ENCODE measurements at regions not wholly inside any gene's neighbourhood (a gene's known extent, or its start where the extent isn't known, plus 50 kb on each side); places are given as distances from the start of the nearest gene placed in this dataset.

- Histone ChIP-seq H3K36me3 (no peaks in the 10 kb centered on the region), H3K9me3 (no peaks in the 10 kb centered on the region), H3K27me3 (no peaks in the 10 kb centered on the region), H3K4me1 (no peaks in the 10 kb centered on the region), H3K27ac (replicated peaks in 1 of 4) (no peak overlapping the region), H3K4me3 (no peak overlapping the region)
- TF ChIP-seq POLR2A (IDR thresholded peaks at IDR 0.05; ENCODE audit: low read depth) (no peak), POLR2AphosphoS5 (IDR thresholded peaks at IDR 0.05) (no peak)
- TF ChIP-seq, protein P1, sequence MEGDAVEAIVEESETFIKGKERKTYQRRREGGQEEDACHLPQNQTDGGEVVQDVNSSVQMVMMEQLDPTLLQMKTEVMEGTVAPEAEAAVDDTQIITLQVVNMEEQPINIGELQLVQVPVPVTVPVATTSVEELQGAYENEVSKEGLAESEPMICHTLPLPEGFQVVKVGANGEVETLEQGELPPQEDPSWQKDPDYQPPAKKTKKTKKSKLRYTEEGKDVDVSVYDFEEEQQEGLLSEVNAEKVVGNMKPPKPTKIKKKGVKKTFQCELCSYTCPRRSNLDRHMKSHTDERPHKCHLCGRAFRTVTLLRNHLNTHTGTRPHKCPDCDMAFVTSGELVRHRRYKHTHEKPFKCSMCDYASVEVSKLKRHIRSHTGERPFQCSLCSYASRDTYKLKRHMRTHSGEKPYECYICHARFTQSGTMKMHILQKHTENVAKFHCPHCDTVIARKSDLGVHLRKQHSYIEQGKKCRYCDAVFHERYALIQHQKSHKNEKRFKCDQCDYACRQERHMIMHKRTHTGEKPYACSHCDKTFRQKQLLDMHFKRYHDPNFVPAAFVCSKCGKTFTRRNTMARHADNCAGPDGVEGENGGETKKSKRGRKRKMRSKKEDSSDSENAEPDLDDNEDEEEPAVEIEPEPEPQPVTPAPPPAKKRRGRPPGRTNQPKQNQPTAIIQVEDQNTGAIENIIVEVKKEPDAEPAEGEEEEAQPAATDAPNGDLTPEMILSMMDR (IDR thresholded peaks at IDR 0.05) = no peak
- DNase-seq (ENCODE audit: extremely low spot score) = no peak
- WGBS = 76% methylated on average over 6 of the region's 6 CpGs
- intact Hi-C loops (cut with DNase I) = no loop called here
Observed at GRCh38 chr4:181504924-181505323, 738.3 kb upstream of the TENM3 start.

DNA sequence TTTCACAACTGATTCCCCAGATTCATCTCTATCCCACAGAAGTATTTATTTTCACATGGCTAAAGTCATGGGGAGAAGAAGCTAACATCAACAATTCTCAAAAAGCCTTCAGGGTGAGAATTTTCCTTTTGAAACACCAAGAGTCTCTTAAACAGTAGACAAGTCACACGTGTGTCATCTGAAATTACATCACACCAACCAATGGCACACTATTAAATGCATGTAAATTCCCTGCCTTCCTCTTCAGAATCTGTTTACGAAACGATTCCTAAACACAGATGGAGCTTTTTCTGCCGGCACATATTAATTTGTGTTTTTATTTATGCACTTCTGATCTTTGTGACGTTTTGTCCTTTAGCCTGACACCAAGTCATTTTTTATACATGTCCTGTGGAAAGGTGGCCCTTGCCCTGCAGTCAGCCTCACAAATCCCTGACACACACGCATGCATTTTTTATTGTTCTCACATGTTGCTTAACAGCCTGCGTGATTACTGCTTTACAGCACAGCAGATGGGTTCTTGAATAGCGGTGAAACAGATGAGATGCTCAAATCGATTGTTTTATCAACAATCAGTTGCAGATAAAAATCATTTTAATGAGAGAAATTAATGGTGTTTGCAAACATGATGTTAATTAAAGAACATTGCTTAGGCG, 735.9 kb upstream of the TENM3 start:
- WGBS = 68% methylated on average over 10 of the region's 10 CpGs
- Histone ChIP-seq H3K27ac (replicated peaks in 1 of 4) (no peak overlapping the region), H3K36me3 (no peaks in the 10 kb centered on the region), H3K4me3 (no peak overlapping the region), H3K9me3 (no peaks in the 10 kb centered on the region), H3K27me3 (no peaks in the 10 kb centered on the region), H3K4me1 (no peaks in the 10 kb centered on the region)
- intact Hi-C loops (cut with DNase I) = no loop called here
- no peak for DNase-seq (ENCODE audit: extremely low spot score)
- TF ChIP-seq, protein P1 (IDR thresholded peaks at IDR 0.05) = no peak
- no peak for TF ChIP-seq POLR2AphosphoS5 (IDR thresholded peaks at IDR 0.05)
- TF ChIP-seq EP300 (IDR thresholded peaks at IDR 0.05) = no peak
- TF ChIP-seq POLR2A (IDR thresholded peaks at IDR 0.05; ENCODE audit: low read depth) = no peak

DNA sequence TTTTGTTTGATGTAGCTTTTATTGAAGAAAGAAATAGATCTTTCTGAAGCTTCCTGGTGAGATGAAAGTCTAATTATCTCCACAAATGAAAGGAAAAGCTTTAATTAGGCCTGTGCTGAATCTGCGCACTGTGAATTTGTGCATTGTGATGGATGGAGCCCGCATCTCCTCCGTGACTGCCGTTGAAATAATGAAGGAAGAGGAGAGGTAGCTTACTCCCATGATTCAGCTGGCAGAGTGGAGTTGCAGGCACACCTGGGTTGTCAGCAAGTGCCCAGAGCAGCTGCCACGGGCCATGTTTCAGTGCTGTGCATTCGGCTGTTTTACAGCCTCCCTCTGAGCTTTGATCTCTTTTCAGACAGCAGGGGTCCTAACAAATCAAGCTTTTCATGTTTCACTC, 735.3 kb upstream of the TENM3 start:
- 78% methylated on average over 6 of the region's 6 CpGs for WGBS
- Histone ChIP-seq H3K27me3 (no peaks in the 10 kb centered on the region), H3K36me3 (no peaks in the 10 kb centered on the region), H3K4me1 (no peaks in the 10 kb centered on the region), H3K4me3 (no peak overlapping the region), H3K27ac (replicated peaks in 1 of 4) (no peak overlapping the region), H3K9me3 (no peaks in the 10 kb centered on the region)
- no peak for TF ChIP-seq POLR2A (IDR thresholded peaks at IDR 0.05; ENCODE audit: low read depth)
- TF ChIP-seq, protein P1 (IDR thresholded peaks at IDR 0.05) = no peak
- TF ChIP-seq EP300 (IDR thresholded peaks at IDR 0.05) = no peak
- TF ChIP-seq POLR2AphosphoS5 (IDR thresholded peaks at IDR 0.05) = no peak
- DNase-seq (ENCODE audit: extremely low spot score) = no peak
- intact Hi-C loops (cut with DNase I) = no loop called here

DNA sequence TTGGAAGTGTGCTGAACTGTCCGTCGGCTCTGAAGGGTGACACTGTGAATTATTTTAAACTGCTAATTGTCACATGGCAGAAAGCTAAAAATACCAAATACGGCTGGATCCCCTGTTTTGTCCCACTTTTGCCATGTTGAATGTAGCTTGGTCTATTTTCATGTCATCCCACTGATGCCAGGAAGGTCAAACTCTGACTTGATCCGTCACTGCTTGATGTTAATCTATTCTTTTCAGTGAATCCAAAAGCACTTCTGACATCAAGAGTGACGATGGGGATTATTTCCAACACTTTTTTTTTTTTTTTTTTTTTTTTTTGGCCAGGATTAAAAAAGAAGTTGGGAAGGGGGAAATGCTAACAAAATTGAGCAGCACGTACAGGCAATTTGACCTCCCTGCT, 734.6 kb upstream of the TENM3 start:
- no peak for TF ChIP-seq POLR2A (IDR thresholded peaks at IDR 0.05; ENCODE audit: low read depth)
- TF ChIP-seq, protein P1 (IDR thresholded peaks at IDR 0.05) = no peak
- Histone ChIP-seq H3K27me3 (no peaks in the 10 kb centered on the region), H3K4me3 (no peak overlapping the region), H3K27ac (replicated peaks in 1 of 4) (no peak overlapping the region), H3K36me3 (no peaks in the 10 kb centered on the region), H3K4me1 (no peaks in the 10 kb centered on the region), H3K9me3 (no peaks in the 10 kb centered on the region)
- intact Hi-C loops (cut with DNase I) = no loop called here
- no peak for DNase-seq (ENCODE audit: extremely low spot score)
- 66% methylated on average over 6 of the region's 6 CpGs for WGBS

DNA sequence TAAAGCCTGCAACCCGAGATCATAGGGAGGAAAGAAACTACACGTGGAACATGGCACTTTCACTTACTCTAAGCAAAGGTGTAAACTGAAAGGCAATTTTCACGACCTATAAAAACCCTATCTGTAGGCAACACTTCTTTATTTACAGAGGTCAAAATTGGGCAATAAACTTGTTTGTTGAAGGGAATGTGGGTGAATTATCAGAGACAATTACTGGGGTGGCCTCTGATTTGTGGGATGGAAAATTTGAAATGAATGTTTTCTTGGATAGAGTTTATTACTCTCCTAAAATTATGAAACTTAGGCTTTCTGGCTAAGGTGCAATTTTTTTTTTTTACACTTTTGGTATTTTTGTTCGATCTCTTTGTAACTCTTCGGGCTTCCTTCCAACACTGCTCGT, 734.1 kb upstream of the TENM3 start:
- H3K27ac ChIP-seq (replicated peaks in 1 of 4) = no peak overlapping the region
- 40% methylated on average over 6 of the region's 6 CpGs for WGBS
- no peaks in the 10 kb centered on the region for H3K4me1 ChIP-seq
- TF ChIP-seq POLR2A (IDR thresholded peaks at IDR 0.05; ENCODE audit: low read depth) = no peak
- TF ChIP-seq, protein P1 (IDR thresholded peaks at IDR 0.05) = no peak
- no peak for TF ChIP-seq POLR2AphosphoS5 (IDR thresholded peaks at IDR 0.05)
- TF ChIP-seq EP300 (IDR thresholded peaks at IDR 0.05) = no peak
- H3K4me3 ChIP-seq = no peak overlapping the region
- H3K27me3 ChIP-seq = no peaks in the 10 kb centered on the region
- no peak for DNase-seq (ENCODE audit: extremely low spot score)
- intact Hi-C loops (cut with DNase I) = no loop called here
- no peaks in the 10 kb centered on the region for H3K36me3 ChIP-seq
- H3K9me3 ChIP-seq = no peaks in the 10 kb centered on the region

All from esophagus muscularis mucosa (tissue), 4 donors.